OCI-LY7 (cell line): ENCODE measurements at regions not wholly inside any gene's neighbourhood (a gene's known extent, or its start where the extent isn't known, plus 50 kb on each side); places are given as distances from the start of the nearest gene placed in this dataset.

Experiments used
- EZH2phosphoT487 ChIP-seq: fragments of 200-600 bp; sonication (generic); IDR thresholded peaks from 2 replicates; pipeline ENCODE4 v1.6.1; 2018; ENCODE audit warnings: low read depth, borderline replicate concordance, mild to moderate bottlenecking, mixed run types, antibody characterized with exemption, low read length, moderate library complexity, mixed read lengths
- TF ChIP-seq, protein P1 (sequence below): fragments of 200-600 bp; sonication (generic); conservative IDR thresholded peaks from 2 replicates; pipeline ENCODE4 v1.5.1; 2014; ENCODE audit warnings: mild to moderate bottlenecking, antibody characterized with exemption, low read length, moderate library complexity, mixed read lengths

DNA sequence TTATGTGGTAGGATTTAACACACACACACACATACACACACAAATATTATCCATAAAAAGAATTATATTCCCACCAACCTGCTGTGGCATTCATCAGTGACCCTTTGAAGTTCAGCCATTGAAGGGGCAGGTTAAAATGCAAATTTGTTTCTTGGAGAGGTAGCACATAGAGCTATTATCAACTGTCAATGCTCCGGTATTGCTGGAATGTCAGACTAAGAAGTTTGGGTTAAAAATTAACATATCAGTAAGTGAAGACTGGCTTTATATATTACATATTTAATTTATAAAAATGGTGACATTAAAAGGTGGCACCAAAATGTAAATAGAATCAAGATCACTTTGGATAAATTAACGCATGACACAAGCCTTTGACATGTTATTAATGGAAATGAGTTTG is 207.3 kb downstream of the DAD1 start:
- TF ChIP-seq EZH2phosphoT487: no peak
- TF ChIP-seq, protein P1, sequence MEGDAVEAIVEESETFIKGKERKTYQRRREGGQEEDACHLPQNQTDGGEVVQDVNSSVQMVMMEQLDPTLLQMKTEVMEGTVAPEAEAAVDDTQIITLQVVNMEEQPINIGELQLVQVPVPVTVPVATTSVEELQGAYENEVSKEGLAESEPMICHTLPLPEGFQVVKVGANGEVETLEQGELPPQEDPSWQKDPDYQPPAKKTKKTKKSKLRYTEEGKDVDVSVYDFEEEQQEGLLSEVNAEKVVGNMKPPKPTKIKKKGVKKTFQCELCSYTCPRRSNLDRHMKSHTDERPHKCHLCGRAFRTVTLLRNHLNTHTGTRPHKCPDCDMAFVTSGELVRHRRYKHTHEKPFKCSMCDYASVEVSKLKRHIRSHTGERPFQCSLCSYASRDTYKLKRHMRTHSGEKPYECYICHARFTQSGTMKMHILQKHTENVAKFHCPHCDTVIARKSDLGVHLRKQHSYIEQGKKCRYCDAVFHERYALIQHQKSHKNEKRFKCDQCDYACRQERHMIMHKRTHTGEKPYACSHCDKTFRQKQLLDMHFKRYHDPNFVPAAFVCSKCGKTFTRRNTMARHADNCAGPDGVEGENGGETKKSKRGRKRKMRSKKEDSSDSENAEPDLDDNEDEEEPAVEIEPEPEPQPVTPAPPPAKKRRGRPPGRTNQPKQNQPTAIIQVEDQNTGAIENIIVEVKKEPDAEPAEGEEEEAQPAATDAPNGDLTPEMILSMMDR: no peak
